ENCODE measurements at regions not wholly inside any gene's neighbourhood (a gene's known extent, or its start where the extent isn't known, plus 50 kb on each side); places are given as distances from the start of the nearest gene placed in this dataset.

DNA sequence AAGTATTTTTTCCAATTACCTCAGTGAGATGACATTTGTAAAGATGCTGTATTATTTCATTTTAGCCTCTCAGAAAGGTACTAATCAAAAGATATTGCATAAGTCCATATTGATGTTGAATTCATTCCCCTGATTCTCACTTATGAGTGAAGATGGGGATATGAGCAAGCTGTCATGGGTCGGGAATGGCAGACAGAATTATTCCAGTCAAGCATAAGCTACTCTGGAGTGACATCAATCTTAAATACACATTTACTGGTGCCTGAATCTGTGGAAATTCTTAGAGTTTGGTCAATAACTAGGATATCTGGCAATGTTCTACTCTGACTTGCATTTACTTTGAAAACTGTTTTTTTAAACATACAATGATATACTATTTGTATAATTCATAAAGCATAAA is 283.8 kb upstream of the PCDH7 start:
- DNase-seq = no peak

DNA sequence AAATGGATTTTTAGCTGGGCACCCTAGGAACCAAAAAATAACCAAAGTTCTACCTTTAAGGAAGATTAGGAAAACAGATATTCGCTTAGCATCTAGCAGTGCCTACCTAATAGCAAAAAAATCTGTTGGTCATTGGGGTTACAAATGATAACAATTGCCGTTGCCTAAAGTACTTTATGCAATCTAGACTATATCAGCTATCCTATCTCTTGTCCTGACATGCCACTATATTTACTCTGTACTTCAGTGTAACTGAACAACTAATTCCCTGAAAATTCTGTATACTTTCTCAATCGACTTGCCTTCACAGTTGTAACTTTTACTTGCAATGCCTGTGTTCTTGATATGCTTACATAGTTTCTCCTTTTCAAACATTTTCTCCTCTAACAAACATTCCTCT is 282.9 kb upstream of the PCDH7 start:
- no peak for DNase-seq

DNA sequence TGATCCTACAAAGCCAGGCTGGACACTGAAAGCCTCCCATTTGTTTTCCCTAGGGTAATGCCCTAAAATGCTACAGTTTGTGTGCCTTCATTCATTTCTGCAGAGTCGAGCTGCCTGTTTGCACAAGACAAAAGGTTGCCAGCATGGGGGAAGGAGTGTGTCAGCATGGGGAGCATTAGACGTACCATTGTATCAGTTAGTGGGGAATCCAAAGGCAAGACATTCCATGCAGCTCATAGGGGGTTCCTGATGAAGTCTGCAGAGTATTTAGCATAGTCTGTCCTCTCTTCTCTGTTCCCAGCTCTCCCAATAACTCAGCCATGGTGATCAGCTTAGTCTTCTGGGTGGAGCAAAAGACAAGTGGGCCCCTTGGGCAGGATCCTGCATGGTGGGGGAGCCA is 276.9 kb upstream of the PCDH7 start:
- DNase-seq = no peak

DNA sequence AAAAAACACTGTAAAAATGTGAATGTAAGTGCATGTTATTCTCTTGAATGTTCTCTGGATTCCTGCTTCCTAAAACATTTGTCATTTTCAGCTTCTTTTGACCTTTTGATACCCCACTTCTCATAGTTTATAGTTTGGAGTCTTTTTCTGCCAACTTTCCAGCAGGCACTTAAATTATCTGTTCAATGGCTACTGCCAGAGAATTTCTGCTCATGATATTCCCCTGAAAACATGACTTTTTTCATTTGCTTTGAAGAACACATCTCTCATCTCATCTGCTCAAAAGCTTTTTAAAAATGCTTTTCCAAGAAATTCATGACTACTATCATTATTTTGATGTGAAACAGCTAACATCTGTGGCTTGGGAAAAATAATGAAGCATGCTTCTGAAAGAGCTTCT is 269.7 kb upstream of the PCDH7 start:
- no peak for DNase-seq

DNA sequence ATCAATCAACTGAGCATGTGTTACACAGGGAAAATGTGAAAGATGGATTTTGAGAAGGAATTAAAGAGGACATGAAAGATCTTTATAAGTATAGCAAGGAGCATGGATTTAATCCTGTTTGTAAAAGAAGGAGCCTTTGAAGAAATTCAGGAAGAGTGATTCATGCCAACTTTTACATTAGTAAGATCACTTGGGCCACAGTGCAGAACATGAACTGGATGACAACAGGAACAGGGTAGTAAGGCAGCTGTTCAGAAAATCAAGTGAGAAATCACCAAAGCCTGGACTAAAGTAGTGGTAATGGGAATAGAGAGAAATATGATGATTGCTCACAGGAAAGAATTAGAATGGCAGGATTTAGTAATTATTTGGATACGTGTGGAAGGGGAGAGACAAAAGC is 265.7 kb upstream of the PCDH7 start:
- DNase-seq = no peak

DNA sequence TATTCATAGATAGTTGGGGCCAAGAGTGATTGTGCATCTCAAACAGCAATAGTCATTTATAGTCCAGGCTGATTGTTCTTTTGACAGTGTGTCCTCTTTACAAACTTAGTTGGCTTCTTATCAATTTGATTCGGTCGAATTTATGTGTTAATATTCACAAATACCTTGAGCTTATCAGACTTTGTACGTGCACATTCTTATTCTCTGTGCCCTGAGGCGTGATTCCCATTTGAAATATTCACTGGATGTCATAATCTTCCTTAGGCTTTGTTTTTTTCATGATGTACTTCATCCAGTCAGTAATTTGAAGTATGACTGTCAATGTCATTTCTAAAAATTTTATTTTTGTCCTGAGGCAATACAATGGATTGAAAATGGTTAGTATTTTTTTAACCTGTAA is 263.5 kb upstream of the PCDH7 start:
- DNase-seq = no peak

DNA sequence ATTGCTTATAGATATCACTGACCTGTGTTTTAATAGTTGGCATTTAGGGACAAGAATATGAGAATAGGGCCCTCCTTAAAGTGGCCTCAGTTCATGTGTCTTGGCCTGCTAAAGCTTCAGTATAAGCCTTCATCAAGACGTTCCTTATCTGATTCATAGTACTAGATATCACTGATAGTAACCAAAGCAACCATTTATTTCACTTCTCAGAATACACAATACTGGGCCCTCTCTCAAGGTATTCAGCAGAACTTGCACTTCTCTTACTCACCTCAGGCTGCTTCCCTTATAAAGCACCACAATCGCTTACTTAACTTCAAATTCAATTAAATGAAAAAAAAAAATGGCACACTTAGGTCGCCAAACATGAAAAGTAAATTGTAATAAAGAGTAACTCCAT is 259.4 kb upstream of the PCDH7 start:
- no peak for DNase-seq

DNA sequence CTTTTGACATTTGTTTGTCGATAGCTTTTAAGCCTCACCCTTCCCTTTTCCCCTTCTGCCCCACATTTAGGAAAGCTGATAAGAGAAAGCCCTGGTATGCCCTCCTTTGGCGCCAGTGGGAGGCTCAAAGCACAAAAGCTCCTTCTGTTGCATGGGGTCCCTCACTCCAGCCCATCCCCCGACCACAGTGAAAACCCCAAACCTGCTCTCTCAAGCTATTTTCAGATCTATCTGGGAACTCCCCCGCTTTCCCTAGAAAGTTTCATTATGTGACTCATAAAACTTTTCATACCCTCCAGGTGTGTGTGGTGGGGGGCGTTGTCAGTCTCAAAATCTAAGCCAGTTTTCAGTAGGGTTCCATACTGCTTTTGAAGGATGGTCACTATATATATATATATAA is 259.0 kb upstream of the PCDH7 start:
- no peak for DNase-seq

DNA sequence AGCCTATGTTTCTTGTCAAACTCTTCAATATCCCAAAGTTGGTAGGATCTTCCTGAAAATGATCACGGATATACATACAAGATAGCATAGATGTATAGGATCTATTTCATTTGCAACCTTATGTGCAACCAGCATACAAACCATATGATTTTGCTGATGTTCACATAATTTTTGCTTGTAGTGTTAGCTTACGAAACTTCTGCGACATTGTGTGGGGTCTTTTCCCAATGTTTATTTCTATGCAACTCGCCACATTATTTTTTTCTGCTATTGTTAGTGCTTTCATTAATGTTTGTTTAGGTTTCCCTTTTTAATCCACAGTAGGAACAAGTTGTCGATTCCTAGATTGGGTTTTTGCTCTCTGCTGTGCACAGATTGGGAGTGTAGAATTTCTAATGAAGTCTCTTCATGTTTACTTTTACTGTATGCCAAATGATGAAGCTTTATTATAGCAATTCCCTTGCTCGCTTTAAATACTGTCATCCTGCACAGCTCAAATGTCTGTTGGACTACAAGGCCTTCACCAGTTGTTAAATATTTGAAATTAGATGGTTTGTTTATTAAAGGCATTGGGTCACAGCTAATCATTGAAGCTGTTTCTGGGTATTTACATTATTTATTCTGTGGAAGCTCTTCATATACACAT is 257.6 kb upstream of the PCDH7 start:
- DNase-seq = no peak

DNA sequence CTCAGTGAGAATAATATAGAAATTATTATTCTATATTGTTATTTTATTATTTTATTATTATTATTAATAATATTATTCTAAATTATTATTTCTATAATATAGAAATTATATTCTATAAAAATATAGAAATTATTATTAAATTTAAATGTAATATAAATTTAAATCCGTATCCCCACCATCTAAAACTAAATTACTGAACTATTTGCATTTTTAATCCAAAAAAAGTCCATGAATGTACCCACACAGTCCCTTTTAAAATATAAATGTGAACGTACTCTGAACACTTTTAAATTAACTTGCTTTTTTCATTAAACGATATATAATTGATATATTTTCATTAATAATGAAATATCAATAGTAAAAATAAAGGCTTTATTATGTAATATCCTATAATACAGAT is 248.3 kb upstream of the PCDH7 start:
- no peak for DNase-seq

DNA sequence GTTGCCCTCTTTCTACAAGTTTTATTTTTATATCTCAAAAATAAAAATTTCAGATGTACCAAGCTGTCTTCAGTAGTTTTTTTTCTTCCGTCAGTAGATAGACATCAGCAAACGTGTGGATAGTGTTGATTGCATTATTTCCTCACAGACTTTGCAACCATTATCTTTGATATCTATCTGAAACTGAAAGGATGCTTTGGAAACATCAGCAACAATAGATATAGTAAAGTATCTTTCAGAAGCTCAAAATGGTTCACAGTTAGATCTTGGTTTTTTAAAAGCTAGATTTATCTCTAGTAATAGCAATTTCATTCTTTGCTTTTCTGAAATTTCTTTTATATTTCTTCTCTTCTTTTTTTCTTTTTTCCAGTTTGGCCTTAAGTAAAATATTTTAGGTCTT is 246.9 kb upstream of the PCDH7 start:
- DNase-seq = no peak

DNA sequence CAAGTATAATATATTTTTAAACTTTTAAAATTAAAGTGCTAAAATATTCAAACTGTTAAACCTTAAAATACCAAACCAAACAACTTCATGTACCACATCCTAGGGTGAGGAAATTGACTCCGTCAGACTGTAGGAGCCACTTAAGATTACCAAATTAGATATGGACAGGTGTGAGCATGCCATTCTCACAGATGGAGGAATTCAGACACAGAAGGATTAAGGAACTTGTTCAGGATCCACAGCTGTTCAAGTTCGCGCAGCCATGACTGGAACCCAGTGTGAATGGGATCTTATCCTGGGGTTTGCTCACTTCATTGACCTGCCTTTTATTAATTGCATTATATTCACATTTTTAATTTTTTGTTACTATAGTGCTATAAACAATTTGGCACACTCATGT is 224.9 kb upstream of the PCDH7 start:
- no peak for DNase-seq

DNA sequence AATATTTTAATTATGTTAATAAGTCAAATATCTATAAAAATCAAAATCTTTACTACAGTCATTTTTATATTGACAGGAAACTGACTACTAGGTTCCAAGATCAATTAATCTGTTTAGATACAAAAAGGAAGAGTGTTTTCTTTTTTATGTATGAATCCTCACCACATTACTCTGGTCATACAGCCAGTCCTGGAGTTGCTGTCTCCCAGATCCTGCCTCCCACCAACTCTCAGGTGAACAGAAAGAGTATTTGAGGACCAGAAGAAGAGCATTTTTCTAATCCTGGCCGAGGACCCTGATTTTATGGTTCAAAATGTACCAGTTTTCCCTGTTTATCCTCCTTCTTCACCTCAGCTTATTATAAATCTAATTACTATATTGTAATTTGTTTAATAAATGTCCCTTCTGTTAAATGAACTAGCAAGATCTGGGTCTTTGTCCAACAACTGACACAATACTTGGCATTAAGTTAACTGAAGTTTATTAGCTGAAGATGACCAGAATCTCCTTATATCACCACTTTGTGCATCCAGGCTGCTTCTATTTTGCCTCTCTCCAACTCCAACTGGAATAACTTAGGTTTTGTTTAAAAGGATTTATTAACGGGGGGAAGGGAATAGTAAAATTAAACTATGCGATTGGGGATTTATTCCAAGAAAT is 224.4 kb upstream of the PCDH7 start:
- no peak for DNase-seq

DNA sequence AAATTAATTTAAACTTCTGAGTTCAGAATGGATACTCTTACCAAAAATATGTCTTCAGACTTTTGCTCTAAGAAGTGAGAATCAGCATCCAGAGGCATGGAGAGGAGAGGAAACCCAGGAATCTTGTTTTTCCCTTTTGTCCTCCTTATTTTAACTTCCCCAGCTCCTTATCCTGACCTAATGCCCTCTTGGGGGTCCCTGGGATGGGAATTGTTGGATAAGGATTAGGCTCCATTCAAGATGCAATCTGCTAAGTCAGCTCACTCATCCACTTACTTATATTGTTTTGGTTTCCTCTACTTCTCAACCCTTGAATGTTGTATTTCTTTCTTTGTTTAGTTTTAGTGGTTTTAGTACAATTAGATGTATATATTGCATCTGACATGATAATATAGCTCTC is 208.4 kb upstream of the PCDH7 start:
- no peak for DNase-seq

DNA sequence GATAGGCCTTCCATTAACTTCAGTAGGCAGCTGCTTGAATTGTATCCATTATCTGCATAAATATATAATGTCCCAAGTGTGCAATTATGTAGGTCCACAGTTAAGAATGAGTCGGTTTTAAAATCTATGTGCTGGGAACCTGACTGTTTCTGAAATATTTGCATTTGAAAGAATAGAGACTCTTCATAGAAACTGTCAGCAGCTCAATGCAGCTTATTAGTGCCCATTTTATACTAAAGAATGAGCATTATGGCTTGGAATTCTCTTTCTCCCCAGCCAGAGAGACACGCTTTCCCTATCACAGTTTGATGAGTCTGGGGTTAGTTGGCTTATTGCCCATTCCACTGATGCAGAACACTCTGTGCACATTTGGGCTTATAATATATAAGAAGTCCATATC is 202.0 kb upstream of the PCDH7 start:
- no peak for DNase-seq

DNA sequence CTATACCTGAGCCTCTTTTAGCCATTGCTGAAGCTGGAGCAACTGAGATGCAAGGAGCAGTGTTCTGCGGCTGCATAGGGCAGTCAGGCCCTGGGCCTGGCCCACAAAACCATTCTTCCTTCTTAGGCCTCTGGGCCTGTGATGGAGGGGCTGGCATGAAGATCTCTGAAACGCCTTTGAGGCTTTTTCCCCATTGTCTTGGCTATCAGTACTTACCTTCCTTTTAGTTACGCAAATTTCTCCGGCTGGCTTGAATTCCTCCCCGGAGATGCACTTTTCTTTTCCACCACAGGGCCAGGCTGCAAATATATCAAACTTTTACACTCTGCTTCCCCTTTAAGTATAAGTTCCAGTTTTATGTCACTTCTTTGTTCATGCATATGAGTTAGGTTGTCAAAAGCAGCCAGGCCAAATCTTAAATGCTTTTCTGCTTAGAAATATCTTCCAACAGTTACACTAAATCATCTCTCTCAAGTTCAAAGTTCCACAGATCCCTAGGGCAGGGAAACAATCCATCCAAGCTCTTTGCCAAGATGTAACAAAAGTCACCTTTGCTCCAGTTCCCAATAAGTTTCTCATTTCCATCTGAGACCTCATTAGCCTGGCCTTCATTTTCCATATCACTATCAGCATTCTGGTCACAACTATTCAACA is 194.4 kb upstream of the PCDH7 start:
- DNase-seq = no peak

DNA sequence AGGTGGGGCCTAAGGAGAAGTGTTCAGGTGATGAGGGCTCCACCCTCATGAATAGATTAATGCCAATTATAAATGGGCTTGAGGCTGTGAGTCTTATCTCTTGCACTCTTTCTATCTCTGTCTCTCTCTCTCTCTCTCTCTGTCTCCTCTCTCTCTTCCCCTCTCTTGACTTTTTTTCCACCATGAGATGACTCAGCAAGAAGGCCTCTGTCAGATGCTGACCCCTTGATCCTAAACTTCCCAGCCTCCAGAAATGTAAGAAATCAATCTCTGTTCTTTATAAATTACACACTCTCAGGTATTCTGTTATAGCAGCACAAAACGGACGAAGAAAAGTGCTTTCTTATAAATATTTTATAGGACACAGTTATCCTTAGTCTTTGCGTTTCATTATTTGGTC is 184.9 kb upstream of the PCDH7 start:
- DNase-seq = no peak

DNA sequence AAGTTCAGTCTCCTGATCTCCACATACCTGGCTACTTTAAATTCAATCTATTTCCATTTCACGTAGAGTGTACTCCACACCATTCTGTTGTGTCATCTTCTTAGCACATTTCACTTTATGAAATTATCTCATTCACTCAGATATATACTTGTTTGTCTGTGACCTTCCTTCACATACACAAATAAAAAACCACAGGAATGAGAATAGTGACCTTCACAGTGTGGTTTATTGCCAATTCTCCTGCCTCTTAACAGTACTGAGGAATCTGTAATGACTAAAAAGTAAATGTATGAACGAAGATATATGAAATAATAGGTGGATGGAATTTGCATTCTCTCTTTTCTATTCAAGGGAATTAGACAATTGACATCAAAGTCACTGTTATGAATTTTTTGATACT is 183.9 kb upstream of the PCDH7 start:
- DNase-seq = no peak

DNA sequence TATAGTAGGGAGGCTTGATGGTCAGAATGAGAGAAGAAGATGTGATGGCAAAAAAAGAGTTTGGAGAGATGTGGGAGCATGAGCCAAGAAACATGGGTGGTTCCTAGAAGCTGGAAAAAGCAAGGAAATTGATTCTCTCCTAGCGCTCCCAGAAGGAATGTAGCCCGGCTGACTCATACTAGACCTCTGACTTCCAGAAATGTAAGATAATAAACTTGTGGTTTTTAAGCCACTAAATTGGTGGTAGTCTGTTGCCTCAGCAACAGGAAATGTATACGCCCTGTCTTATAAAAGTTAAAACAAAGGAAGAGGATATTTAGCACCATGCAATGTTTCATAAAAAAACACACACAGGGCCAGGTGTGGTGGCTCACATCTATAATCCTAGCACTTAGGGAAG is 182.7 kb upstream of the PCDH7 start:
- no peak for DNase-seq

DNA sequence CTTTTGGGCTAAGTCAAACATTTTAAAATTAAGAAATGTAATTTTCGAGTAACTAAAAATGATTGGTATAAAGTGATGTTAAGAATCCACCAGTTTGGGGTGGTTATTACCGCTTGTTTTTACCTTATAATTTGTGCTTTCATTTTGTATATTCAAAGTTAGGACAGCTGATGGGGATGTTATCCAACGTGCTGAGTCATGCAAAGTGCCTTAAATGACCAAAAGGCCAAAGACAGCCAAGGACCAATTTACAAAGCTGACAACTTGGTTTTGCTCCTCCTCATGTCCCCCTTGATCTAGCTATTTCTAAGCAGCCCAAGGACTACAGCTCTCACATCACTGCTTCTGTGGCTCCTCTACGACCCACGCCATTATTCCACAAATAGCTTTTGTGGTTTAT is 181.4 kb upstream of the PCDH7 start:
- no peak for DNase-seq

DNA sequence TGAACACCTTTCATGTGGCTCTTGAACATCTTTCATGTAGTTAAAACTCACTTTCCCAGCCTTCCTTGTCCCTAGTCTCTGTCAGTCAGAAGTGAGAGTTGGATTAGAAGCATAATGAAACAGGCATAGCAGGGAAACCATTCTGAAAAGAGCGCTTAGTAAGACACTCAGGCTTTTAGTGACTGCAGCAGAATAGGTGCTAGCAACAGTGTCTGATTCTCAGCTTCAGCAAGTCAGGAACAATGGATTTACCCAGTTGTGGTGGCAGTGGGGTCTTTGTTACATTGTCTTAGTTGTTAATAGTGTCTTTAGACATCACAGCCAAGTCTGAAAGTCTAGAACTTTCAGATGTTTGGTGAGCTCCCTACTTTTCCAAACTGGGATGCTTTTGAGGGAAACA is 177.1 kb upstream of the PCDH7 start:
- DNase-seq = no peak

DNA sequence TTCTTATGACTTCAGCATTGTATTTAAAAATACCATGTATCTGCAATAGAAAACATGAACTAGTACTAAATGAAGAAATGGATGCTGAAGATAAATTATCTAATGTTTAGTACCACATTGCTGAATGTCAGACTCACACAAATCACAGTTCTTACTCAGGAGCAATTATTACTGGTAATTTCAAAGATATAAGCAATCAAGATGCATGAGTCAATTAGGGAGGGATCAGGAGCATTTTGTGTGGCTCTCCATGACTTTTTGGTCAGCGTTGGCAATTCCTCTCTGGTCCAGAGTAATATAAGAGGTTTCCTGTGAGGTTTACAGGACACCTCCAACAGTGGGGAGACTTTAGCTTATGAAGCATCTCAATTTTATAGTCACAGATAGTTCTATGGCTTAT is 167.0 kb upstream of the PCDH7 start:
- DNase-seq = no peak

DNA sequence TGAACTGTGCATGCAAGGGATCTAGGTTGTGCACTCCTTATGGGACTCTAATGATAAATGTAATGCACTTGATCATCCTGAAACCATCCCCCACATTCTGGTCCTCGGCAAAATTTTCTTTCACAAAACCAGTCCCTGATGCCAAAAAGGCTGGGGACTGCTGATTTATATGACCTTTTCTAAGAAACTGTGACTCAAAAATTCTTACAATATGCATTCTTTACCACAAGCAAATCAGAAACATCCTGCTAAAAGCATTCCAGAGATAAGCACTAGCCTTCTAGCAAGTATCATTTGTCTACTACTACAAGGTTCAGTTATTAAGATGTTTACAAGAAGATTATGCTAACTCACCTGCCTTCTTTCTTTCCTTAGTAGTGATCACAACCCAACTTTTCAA is 166.5 kb upstream of the PCDH7 start:
- DNase-seq = no peak

All from amygdala (tissue), 56 donors.